ENCODE measurements at regions not wholly inside any gene's neighbourhood (a gene's known extent, or its start where the extent isn't known, plus 50 kb on each side); places are given as distances from the start of the nearest gene placed in this dataset.

GRCh38 chr4:8730159-8730558, 137.6 kb downstream of the CPZ start:
- peaks cover 24% of the 10 kb centered on the region for H3K9me3 Mint-ChIP-seq (ENCODE audit: unreplicated experiment)
- H3K4me1 Mint-ChIP-seq (ENCODE audit: insufficient read depth, unreplicated experiment) = no peaks in the 10 kb centered on the region
- no TSS peak for BruUV-seq (replicated peaks)
- no peak overlapping the region for H3K4me3 Mint-ChIP-seq (ENCODE audit: unreplicated experiment)
- H3K36me3 Mint-ChIP-seq (ENCODE audit: insufficient read depth, unreplicated experiment) = peaks cover 6% of the 10 kb centered on the region
- DNase-seq (ENCODE audit: unreplicated experiment) = no peak
- intact Hi-C loops (cut with micrococcal nuclease) = no loop called here
- H3K27ac Mint-ChIP-seq (ENCODE audit: low read depth, unreplicated experiment) = no peak overlapping the region
- no peaks in the 10 kb centered on the region for H3K27me3 Mint-ChIP-seq (ENCODE audit: insufficient read depth, unreplicated experiment)
- ChIA-PET CTCF (no interaction called here), POLR2A (no interaction called here)
- TF ChIP-seq, protein P1, sequence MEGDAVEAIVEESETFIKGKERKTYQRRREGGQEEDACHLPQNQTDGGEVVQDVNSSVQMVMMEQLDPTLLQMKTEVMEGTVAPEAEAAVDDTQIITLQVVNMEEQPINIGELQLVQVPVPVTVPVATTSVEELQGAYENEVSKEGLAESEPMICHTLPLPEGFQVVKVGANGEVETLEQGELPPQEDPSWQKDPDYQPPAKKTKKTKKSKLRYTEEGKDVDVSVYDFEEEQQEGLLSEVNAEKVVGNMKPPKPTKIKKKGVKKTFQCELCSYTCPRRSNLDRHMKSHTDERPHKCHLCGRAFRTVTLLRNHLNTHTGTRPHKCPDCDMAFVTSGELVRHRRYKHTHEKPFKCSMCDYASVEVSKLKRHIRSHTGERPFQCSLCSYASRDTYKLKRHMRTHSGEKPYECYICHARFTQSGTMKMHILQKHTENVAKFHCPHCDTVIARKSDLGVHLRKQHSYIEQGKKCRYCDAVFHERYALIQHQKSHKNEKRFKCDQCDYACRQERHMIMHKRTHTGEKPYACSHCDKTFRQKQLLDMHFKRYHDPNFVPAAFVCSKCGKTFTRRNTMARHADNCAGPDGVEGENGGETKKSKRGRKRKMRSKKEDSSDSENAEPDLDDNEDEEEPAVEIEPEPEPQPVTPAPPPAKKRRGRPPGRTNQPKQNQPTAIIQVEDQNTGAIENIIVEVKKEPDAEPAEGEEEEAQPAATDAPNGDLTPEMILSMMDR (IDR thresholded peaks at IDR 0.05; ENCODE audit: unreplicated experiment) = no peak

DNA sequence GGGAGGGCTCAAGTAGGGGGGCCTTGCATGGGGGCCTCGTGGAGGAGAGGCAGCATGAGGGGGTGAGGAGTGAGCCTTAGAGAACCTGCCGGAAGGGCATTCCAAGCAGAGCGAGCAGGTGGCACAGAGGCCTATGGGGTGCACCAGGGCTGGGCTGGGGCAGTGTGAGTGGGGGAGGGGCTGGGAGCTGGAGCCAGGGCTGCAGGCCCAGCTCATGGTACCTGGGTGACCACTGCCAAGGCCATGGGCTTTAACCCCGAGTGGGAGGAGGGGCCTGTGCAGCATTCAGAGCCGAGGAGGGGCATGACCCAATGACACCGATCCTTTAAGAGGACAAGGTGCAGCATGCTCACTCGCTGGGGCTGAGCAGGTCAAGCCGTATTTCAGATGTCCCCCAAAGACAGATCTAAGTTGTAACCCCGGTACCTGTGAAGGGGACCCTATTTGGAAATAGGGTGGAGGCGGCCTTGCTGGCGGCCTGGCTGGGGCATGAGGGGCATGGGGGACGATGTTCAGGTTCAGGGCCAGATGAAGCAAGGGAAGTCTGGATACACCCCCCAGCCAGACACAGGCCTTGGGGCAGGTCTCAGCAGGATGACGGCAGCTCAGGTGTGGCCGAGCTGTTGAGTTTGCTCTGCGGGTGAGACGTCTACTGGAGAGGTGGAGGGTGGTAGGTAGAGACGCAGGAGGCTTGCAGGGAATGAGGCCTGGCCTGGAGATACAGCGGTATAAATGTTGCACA, 137.0 kb downstream of the CPZ start:
- no TSS peak for BruUV-seq (replicated peaks)
- Mint-ChIP-seq H3K36me3 (ENCODE audit: insufficient read depth, unreplicated experiment) (peaks cover 6% of the 10 kb centered on the region), H3K27me3 (ENCODE audit: insufficient read depth, unreplicated experiment) (peaks cover 2% of the 10 kb centered on the region), H3K4me3 (ENCODE audit: unreplicated experiment) (no peak overlapping the region), H3K9me3 (ENCODE audit: unreplicated experiment) (peaks cover 22% of the 10 kb centered on the region), H3K4me1 (ENCODE audit: insufficient read depth, unreplicated experiment) (no peaks in the 10 kb centered on the region), H3K27ac (ENCODE audit: low read depth, unreplicated experiment) (no peak overlapping the region)
- TF ChIP-seq, protein P1 (IDR thresholded peaks at IDR 0.05; ENCODE audit: unreplicated experiment) = no peak
- intact Hi-C loops (cut with micrococcal nuclease) = no loop called here
- ChIA-PET POLR2A (no interaction called here), CTCF (no interaction called here)
- no peak for DNase-seq (ENCODE audit: unreplicated experiment)

DNA sequence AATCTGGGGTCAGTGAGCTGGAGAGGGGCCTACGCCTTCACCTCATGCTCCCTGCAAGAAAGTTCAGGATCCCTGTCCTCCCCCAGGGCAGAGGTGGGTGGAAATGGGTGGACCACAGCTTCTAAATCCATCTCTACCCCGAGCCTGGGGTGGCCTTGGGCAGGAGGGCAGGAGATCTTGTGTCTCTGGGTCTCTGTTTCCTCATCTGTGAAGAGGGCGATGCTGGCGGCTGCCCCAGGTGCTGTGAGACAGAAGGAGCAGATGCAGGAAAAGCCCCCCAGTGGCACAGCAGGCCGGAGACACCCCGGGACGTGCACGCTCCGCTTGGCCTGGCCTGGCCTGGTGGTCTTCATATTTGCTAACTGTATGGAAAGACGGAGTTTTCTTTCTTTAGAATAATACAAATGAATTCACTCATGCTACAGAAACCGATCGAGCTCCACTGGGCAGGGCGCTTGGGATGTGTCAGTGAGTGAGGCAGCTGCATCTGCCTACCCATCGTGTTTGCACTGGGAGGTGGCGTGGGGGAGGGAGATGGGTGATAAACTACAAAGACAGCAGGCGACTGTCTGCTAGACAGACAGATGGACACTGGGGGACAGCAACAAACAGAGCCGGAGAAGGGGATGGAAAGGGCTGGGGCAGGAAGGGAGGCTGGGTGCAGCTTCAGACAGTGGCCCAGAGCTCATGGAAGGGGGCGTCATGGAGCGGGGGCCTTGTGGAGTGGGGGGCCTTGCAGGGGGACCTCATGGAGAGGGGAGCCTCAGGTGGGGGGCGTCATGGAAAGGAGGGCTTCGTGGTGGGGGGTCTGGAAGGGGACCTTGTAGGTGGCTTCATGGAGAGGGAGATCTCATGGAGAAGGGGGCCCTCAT, 136.2 kb downstream of the CPZ start:
- no peak overlapping the region for H3K4me3 Mint-ChIP-seq (ENCODE audit: unreplicated experiment)

More for the DNA sequence above, 136.2 kb downstream of the CPZ start:
- POLR2A ChIA-PET = no interaction called here
- no peak for DNase-seq (ENCODE audit: unreplicated experiment)
- peaks cover 14% of the 10 kb centered on the region for H3K9me3 Mint-ChIP-seq (ENCODE audit: unreplicated experiment)
- peaks cover 10% of the 10 kb centered on the region for H3K27me3 Mint-ChIP-seq (ENCODE audit: insufficient read depth, unreplicated experiment)
- no peak overlapping the region for H3K27ac Mint-ChIP-seq (ENCODE audit: low read depth, unreplicated experiment)
- TF ChIP-seq, protein P1 (IDR thresholded peaks at IDR 0.05; ENCODE audit: unreplicated experiment) = no peak
- BruUV-seq (replicated peaks) = no TSS peak
- peaks cover 5% of the 10 kb centered on the region for H3K4me1 Mint-ChIP-seq (ENCODE audit: insufficient read depth, unreplicated experiment)
- H3K36me3 Mint-ChIP-seq (ENCODE audit: insufficient read depth, unreplicated experiment) = no peaks in the 10 kb centered on the region
- intact Hi-C loops (cut with micrococcal nuclease) = no loop called here
- CTCF ChIA-PET = no interaction called here

Measured in MCF 10A (cell line).